NCI-H1105 treated with DMSO at 0.1 percent for 48 hours (cell line): ENCODE measurements at regions not wholly inside any gene's neighbourhood (a gene's known extent, or its start where the extent isn't known, plus 50 kb on each side); places are given as distances from the start of the nearest gene placed in this dataset.
A peak's percentile ranks its signal among the peaks of the same experiment; 100 is the strongest.
"Not testable (repeated sequence)": the region's sequence is repeated elsewhere in the genome, so short reads cannot be mapped to it uniquely, and the experiment has no call there.

Source experiments
- DNase-seq: peaks from one replicate; lab custom pipeline; 2025; lab: John Stamatoyannopoulos, UW

DNA sequence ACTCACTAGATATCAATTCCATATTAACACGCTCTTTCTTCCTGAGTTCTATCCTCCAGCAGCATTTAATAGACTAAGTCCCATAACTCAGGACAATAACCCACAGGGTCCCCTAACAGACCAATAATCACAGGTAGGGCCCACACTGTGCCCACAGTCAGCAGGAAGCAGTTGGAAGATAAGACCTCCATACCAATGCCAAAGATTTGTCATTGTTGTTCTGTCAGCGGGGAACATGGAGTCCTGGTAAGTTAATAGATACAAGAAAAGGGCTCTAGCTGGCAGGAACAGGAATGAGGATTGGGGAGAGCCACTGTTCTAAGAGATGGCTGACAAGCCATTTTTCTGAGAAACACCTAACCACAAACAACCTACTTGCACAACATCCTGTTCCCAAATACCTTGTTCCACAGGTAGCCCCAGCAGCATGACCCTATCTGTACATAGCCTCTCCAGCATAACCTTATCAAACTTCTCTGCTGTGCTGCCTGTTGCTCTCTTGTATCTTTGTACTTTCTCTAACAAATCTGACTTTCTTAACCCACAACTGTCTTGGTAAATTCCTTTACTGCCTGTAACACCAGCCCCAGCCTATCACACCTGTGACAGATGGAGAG is 142.0 kb upstream of the KCNJ15 start:
- DNase-seq, result no peak

- no peak for DNase-seq
Measured at GRCh38 chr21:38115870-38116269, 140.9 kb upstream of the KCNJ15 start.

DNA sequence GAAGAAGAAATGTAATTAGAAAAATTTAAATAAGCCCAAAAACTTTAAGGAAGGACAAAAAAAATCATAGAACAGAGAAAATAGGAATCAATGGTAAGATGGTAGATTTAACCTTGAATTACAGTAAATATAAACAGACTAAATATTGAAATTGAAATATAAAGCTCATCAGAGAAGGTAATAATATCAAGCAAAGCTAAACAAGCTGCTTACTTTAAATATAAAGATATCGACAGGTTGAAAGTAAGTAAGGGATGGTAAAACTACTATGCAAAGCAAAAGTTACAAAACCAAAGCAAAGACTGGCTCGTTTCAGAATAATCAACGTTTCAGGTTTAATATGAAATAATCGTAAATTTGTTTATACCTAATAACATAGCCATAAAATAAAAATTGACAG is 137.0 kb upstream of the KCNJ15 start:
- DNase-seq, result no peak

DNA sequence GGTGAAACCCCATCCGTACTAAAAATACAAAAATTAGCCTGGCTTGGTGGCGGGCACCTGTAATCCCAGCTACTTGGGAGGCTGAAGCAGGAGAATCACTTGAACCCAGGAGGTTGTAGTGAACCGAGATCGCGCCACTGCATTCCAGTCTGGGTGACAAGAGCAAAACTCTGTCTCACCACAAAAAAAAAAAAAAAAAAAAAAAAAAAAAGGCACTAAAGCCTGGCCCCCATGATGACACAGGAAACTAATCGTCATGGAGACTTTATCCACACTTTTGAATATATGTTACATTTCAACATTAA is 136.2 kb upstream of the KCNJ15 start:
- not testable (repeated sequence) for DNase-seq

DNA sequence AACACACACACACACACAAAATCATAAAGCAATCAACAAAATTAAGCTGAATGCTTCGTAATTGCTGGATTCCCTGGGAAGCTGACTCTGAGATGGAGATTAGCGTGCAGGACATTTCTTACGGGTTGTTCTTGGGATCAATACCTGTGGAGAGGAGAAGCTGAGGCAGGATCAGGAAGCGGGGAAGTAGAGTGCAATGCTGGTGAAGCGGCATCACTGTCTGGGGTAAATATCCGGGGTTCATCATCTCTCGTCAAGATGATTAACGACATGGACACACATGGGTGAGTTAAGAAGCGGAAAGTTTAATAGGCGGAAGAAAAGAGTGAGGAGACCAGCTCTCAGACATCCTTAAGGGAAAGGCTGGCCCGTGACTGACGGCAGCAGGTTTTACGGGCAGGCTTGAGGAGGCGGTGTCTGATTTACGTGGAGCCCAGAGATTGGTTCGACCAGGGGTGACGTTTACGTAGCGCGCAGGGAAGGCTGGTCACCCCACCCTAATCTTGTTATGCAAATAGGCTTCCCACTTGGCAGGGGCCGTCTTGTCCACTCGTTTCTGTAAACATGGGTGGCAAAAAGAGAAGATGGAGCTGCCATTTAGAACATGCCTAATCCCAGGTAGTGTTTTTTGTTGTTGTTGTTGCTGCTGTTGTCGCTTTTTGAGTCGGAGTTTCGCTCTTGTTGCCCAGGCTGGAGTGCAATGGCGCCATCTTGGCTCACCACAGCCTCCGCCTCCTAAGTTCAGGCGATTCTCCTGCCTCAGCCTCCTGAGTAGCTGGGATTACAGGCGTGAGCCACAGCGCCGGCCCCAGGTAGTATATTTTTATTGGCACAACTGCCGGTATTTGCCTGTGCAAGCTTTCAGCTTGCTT is 135.6 kb upstream of the KCNJ15 start:
- DNase-seq, result no peak

DNA sequence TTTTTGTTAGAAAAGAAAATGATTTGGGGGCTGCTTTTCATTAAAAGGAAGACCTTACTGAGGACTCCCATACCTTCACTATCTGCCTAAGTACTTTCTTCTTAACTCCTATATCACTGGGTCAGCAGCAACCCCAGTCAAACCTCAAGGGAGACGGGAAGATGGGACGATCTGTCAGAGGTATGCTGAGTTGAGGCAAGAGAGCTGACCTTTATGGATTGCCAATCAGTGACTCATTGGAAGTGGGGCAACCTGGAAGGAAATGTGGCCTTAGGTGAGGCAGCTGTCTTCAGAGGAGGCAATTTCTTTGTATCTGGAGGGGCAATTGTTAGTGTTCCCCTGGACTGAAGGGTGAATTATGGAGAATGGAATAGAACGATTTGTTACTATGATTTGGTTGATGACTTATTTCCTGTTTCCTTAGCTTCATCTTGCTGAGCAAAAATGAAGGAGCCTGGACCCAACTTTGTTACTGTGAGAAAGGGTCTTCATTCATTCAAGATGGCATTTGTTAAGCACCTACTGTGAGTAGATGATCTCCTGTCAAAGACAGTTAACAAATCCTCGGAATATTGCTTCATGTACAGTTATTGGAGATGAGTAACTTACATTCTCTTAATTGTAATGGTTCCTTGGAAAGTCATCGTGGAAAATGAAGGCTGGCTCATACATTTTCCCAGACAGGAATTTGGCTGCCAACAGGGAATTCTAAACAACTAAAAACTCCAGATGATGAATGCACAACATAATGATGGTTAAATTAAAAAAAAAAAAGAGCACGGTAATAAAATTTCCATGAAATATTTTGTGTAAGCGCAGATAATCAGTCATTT is 134.7 kb upstream of the KCNJ15 start:
- no peak for DNase-seq

- DNase-seq, result no peak
Measured at GRCh38 chr21:38123626-38124025, 133.2 kb upstream of the KCNJ15 start.

DNA sequence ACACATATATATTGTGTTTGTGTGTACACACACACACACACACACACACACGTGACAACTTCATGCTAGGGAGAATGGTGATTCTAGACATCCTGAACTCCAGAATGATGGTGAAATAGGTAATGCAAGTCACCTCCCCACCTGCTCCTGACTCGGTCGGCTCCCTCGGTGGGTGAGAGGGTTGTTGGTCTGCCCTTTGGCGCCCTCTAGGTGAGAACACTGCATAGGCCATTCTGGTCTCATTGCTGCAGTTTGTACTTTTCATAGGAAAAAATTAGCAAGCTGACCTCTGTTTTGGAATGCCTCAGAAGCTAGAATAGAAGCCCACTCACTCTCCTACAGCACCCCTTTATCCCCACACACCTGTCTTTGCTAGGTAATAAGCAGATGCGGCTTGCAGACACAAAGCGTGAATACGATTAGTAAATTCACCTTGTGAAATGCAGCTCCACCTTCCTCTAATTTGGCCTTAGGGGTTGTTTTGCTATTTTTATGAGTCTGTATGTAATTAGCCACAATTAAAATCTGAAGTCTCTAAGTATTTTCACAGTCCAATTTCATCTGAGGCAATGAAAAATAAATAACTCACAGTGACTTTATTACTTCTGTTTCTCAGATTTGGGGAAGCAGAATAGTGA is 130.0 kb upstream of the KCNJ15 start:
- DNase-seq, result peak; percentile 63

DNA sequence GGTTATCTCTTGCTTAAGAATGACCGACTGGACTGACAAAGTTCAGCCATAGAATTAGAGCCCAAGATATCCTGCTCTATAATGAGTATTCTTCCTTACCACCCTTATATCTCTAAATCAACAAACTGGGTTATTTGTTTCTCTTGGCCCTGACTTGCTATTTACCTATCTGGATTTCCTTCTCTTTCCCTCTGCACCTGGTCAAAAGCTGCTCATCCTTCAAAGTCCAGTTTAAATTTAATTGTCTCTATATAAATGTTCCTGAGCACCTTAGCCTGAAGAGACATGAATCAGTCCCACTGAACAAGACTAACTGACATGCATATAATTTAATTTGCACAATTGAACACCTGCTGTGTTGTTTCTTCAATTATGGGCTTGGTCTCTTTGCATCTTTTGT is 127.1 kb upstream of the KCNJ15 start:
- DNase-seq, result peak; percentile 73

DNA sequence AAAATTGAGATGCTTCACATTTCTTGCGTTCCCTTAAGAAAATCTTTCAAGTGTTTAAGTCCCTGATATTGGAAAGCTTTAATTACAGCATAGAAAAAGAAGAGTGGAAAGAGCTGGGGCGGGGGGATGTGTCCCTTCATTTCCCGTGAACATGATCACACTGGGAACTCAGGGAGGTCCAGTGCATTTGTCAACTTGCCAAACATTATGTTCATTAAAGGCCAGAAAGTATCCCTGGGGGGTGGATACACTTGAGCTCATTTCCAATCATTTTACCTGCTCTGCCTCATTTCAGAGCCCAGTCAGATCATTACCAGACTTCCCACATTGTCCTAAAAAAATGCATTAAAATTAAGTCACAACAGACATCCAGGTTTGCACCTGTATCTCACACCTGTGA is 123.6 kb upstream of the KCNJ15 start:
- DNase-seq, result peak; percentile 17

- DNase-seq, result no peak
Measured at GRCh38 chr21:38134084-38134873, 122.5 kb upstream of the KCNJ15 start.

DNA sequence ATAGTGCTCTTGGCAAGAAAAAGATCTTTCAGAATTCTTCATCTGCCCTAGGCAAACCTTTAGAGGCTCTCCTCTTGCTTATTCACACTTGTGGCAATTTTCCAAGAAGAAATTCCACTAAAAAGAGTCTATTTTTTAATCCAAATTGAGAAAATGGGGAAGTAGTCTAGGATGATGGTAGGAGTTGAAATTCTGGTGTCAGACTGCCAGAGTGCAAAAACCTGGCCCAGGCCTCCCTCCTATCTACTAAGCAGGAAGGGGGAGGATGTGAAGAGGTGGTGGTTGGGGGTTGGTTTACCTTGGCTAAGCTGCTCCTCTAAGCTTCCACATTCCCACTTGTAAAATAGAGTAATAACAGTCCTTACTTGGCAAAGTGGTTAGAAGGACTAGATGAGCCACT is 120.6 kb upstream of the KCNJ15 start:
- DNase-seq, result peak; percentile 72

- peak; percentile 75 for DNase-seq
Measured at GRCh38 chr21:38139380-38140168, 117.2 kb upstream of the KCNJ15 start.

GRCh38 chr21:38140207-38140903 is 116.4 kb upstream of the KCNJ15 start:
- DNase-seq, result peak; percentile 99

GRCh38 chr21:38142224-38142623 is 114.6 kb upstream of the KCNJ15 start:
- DNase-seq, result no peak

GRCh38 chr21:38144193-38144592 is 112.6 kb upstream of the KCNJ15 start:
- no peak for DNase-seq

GRCh38 chr21:38145104-38145503 is 111.7 kb upstream of the KCNJ15 start:
- DNase-seq, result no peak

GRCh38 chr21:38147391-38147790 is 109.4 kb upstream of the KCNJ15 start:
- no peak for DNase-seq

DNA sequence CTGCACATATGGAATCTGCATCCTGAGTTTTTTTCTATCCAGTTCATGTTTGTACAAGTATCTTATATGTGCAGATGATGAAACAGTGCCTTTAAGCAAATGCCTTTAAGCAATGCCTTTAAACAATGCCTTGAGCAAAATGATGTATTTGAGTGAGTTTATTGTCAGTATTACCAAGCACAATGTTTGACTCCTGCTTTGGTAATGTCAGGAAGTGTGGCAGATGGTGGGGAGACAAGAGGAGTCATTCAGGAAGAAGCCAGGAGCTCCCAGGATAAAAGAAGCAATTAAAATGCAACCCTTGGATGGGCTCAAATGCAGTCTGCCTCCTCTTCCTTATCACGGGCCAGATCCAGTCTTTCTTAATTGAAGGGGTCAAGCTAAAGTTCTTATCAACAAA is 108.7 kb upstream of the KCNJ15 start:
- no peak for DNase-seq

- no peak for DNase-seq
Measured at GRCh38 chr21:38151021-38151645, 105.7 kb upstream of the KCNJ15 start.
